Kidney (tissue), 13 donors: ENCODE measurements at regions not wholly inside any gene's neighbourhood (a gene's known extent, or its start where the extent isn't known, plus 50 kb on each side); places are given as distances from the start of the nearest gene placed in this dataset.

Experiments used
- DNase-seq, 5 donors: peaks; one replicate each; pipeline ENCODE4 v3.0.0-alpha.2; 2013 to 2020
- FAIRE-seq: peaks from 2 replicates; lab custom pipeline; 2012; peaks lifted over from hg19 to GRCh38; lab: Jason Lieb, UNC
- H3K27ac ChIP-seq, 2 donors: one replicate each; pipeline ENCODE4 v1.7.0; 2013; ENCODE audit warnings: low read depth in 2 of 2, low read length in 2 of 2, inconsistent platforms in 1 of 2
- H3K27me3 ChIP-seq: one replicate; pipeline ENCODE4 v1.7.1; 2013; ENCODE audit warnings: low read length, inconsistent platforms; ENCODE audit not compliant: control insufficient read depth, insufficient read depth
- H3K36me3 ChIP-seq, 3 donors: one replicate each; pipeline versions ENCODE4 v1.7.0 to v1.7.1; 2013; ENCODE audit warnings: low read length in 3 of 3, control low read depth in 1 of 3, inconsistent platforms in 1 of 3; ENCODE audit not compliant: insufficient read depth in 3 of 3, control insufficient read depth in 2 of 3
- H3K4me1 ChIP-seq, 3 donors: one replicate each; pipeline versions ENCODE4 v1.7.0 to v1.7.1; 2013; ENCODE audit warnings: low read length in 3 of 3, inconsistent platforms in 1 of 3, low read depth in 1 of 3; ENCODE audit not compliant: control insufficient read depth in 2 of 3, insufficient read depth in 2 of 3
- H3K4me3 ChIP-seq, 3 donors: one replicate each; pipeline versions ENCODE4 v1.7.0 to v1.8.1; 2013; ENCODE audit warnings: low read length in 3 of 3, control low read depth in 1 of 3, inconsistent platforms in 1 of 3
- H3K9ac ChIP-seq, 3 donors: one replicate each; pipeline versions ENCODE4 v1.7.0 to v1.7.1; 2013; ENCODE audit warnings: low read length in 3 of 3, control low read depth in 1 of 3, inconsistent platforms in 1 of 3
- H3K9me3 ChIP-seq, 3 donors: one replicate each; pipeline versions ENCODE4 v1.7.0 to v1.7.1; 2013; ENCODE audit warnings: low read length in 3 of 3, control low read depth in 1 of 3, inconsistent platforms in 1 of 3; ENCODE audit not compliant: control insufficient read depth in 2 of 3, insufficient read depth in 1 of 3
- intact Hi-C: fragments of 100-400 bp; cut with DNase I; formaldehyde crosslinking; loops from one replicate; pipeline ENCODE4 v1.11.1; 2022
- TF ChIP-seq, protein P1 (sequence below): IDR thresholded peaks from 3 replicates; pipeline ENCODE4 v1.5.1; 2012; ENCODE audit warnings: mild to moderate bottlenecking, moderate library complexity, borderline replicate concordance; ENCODE audit not compliant: insufficient read depth; ENCODE audit errors: extremely low read depth
- donor health status: control.
- donor health status: control.
- donor health status: control.
- donor health status: control.
- donor health status: control.
- donor health status: DM: yes; HTN: yes; CAD: no.
- donor health status: Normal renal cell carcinoma (clear cell type).

DNA sequence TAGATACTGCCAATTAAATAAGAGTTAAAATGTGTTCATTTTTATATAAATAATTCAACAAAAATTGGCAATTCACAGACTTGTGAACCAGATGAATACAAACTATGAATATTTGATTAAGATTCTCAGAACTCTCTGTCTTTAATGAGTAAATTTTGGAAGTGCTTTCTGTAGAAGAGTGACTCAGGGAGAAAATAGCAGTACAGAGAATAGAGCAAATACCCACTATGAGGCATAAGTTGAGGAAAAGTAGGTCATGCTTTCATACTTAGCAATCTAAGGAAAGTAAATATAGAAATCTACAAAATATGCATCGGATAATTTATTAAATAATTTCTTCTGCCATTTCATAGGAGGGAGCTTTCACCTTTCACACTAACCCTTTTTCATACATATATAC is 117.7 kb upstream of the TMEM106B start:
- H3K36me3 ChIP-seq, result no peaks in the 10 kb centered on the region
- H3K27me3 ChIP-seq, result no peaks in the 10 kb centered on the region
- no peak overlapping the region for H3K9ac ChIP-seq
- no peaks in the 10 kb centered on the region for H3K4me1 ChIP-seq
- no peaks in the 10 kb centered on the region for H3K9me3 ChIP-seq
- TF ChIP-seq, protein P1, sequence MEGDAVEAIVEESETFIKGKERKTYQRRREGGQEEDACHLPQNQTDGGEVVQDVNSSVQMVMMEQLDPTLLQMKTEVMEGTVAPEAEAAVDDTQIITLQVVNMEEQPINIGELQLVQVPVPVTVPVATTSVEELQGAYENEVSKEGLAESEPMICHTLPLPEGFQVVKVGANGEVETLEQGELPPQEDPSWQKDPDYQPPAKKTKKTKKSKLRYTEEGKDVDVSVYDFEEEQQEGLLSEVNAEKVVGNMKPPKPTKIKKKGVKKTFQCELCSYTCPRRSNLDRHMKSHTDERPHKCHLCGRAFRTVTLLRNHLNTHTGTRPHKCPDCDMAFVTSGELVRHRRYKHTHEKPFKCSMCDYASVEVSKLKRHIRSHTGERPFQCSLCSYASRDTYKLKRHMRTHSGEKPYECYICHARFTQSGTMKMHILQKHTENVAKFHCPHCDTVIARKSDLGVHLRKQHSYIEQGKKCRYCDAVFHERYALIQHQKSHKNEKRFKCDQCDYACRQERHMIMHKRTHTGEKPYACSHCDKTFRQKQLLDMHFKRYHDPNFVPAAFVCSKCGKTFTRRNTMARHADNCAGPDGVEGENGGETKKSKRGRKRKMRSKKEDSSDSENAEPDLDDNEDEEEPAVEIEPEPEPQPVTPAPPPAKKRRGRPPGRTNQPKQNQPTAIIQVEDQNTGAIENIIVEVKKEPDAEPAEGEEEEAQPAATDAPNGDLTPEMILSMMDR, result no peak
- no peak for FAIRE-seq
- no peak overlapping the region for H3K4me3 ChIP-seq
- H3K27ac ChIP-seq, result no peak overlapping the region
- intact Hi-C loops, result no loop called here
- DNase-seq, result no peak

DNA sequence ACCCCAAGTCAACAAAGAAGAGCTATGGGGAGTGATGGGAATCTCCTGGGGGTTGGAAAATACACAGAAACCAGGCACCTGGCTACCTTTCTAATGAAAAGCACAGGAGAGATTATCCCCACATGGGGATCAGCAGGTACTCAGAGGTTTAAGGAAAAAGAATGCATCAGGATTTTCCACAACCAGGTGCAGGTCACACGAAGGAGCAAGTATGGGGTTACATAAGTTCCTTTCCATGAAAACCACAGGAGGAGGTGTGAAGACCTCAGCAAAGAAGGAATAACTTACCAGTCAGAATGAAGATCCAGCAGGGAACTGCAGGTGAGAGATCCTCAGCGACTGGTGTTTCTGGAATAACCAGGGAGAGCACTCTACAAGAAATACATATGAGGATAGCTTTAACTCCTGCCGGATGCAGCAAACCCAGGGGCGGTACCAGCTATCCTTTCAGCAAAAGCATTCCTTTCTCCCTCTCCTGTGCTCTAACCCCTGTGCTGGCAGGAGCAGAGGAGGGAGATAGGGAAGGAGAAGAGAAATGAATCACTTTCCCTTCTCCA is 116.7 kb upstream of the TMEM106B start:
- no peaks in the 10 kb centered on the region for H3K4me1 ChIP-seq
- no peaks in the 10 kb centered on the region for H3K36me3 ChIP-seq
- H3K4me3 ChIP-seq, result no peak overlapping the region
- TF ChIP-seq, protein P1, result no peak
- intact Hi-C loops, result no loop called here
- FAIRE-seq (no peak), DNase-seq (no peak)
- H3K27me3 ChIP-seq, result no peaks in the 10 kb centered on the region
- H3K9ac ChIP-seq, result no peak overlapping the region
- H3K9me3 ChIP-seq, result no peaks in the 10 kb centered on the region
- no peak overlapping the region for H3K27ac ChIP-seq

DNA sequence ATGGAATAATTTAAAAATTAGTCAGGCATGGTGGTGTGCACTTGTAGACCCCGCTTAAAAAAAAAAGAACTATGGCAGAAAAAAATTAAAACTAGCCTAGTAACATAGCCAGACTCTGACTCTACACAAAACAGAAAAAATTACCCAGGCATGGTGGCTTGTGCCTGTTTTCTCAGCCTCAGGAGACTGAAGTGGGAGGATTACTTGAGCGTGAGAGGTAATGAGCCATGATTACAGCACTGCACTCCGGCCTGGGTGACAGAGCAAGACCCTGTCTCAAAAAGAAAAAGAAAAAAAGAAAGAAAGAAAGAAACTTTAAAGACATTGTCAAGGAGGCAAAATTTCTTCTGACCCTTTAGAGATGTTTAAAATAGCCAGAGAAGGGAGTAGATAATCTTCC is 109.0 kb upstream of the TMEM106B start:
- TF ChIP-seq, protein P1, result no peak
- Histone ChIP-seq H3K4me1 (peaks cover 0 to 14% (median 2%) of the 10 kb centered on the region in 3 donors), H3K9ac (no peak overlapping the region), H3K9me3 (no peaks in the 10 kb centered on the region), H3K27ac (no peak overlapping the region), H3K27me3 (no peaks in the 10 kb centered on the region), H3K36me3 (no peaks in the 10 kb centered on the region), H3K4me3 (no peak overlapping the region)
- FAIRE-seq, result no peak
- intact Hi-C loops, result no loop called here
- DNase-seq, result peak in 3 of 5 donors; percentile 24 to 70 (median 63)

DNA sequence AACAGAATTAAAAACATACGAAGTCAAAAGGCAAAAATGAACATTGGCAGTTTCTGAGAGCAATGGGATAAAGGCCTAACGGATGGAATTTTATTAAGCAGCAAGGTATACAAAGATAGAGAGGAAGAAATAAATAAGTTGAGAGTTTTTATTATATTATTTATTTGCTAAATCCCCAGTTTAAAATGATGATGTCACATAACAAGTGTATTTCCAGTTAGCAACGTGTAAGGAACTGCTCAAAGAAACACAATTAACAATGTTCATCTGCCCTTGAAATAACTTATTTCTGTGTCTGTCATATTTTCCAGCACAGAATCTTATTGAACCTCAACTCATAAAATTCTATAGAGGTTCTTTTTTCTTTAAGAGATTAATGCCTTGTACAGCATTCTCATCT is 108.6 kb upstream of the TMEM106B start:
- FAIRE-seq, result no peak

More for the DNA sequence above, 108.6 kb upstream of the TMEM106B start:
- H3K9ac ChIP-seq, result no peak overlapping the region
- no peak overlapping the region for H3K4me3 ChIP-seq
- no peak for DNase-seq
- H3K27me3 ChIP-seq, result no peaks in the 10 kb centered on the region
- TF ChIP-seq, protein P1, result no peak
- H3K4me1 ChIP-seq, result peaks cover 0 to 18% (median 2%) of the 10 kb centered on the region in 3 donors
- no peaks in the 10 kb centered on the region for H3K9me3 ChIP-seq
- H3K36me3 ChIP-seq, result no peaks in the 10 kb centered on the region
- no peak overlapping the region for H3K27ac ChIP-seq
- intact Hi-C loops, result no loop called here
